RWPE1 (cell line): ENCODE measurements at regions not wholly inside any gene's neighbourhood (a gene's known extent, or its start where the extent isn't known, plus 50 kb on each side); places are given as distances from the start of the nearest gene placed in this dataset.

Source experiments
- CTCF ChIA-PET: fragments of 350-600 bp; sonication (Branson Sonifier 250); formaldehyde crosslinking; extraction: SDS; loops from one replicate; lab custom pipeline; 2021; lab: Yijun Ruan, JAX
- POLR2A ChIA-PET: fragments of 400-600 bp; formaldehyde crosslinking; extraction: SDS; loops from one replicate; lab custom pipeline; 2020; ENCODE audit warnings: antibody characterized with exemption; ENCODE audit not compliant: low non-redundant PET; lab: Yijun Ruan, JAX
- DNase-seq: peaks from one replicate; pipeline ENCODE4 v3.0.0; 2012; ENCODE audit warnings: low spot score
- H3K27ac ChIP-seq: fragments of 450-650 bp; 2 replicates; pipeline ENCODE4 v1.5.1; 2017
- CTCF ChIP-seq: fragments of 450-650 bp; conservative IDR thresholded peaks from 2 replicates; pipeline ENCODE4 v1.5.1; 2017; ENCODE audit warnings: low read depth, mild to moderate bottlenecking

GRCh38 chr3:168336276-168336675, 240.6 kb upstream of the GOLIM4 start:
- DNase-seq, result no peak
- no peak for TF ChIP-seq CTCF
- POLR2A ChIA-PET, result no interaction called here
- H3K27ac ChIP-seq, result no peak overlapping the region
- CTCF ChIA-PET, result no interaction called here

- no peak overlapping the region for H3K27ac ChIP-seq
- no peak for TF ChIP-seq CTCF
- DNase-seq, result no peak
- ChIA-PET CTCF (no interaction called here), POLR2A (no interaction called here)
Measured at GRCh38 chr3:168333410-168333935, 237.7 kb upstream of the GOLIM4 start.

- ChIA-PET CTCF (no interaction called here), POLR2A (no interaction called here)
- TF ChIP-seq CTCF, result no peak
- DNase-seq, result no peak
- no peak overlapping the region for H3K27ac ChIP-seq
Measured at GRCh38 chr3:168331756-168332155, 236.0 kb upstream of the GOLIM4 start.

- CTCF ChIA-PET, result interaction anchor here (1.1 kb wide), 1 partner anchor 23 kb away, joined by 3 read pairs; no protein-coding TSS in a partner anchor
- no peak for DNase-seq
- no peak for TF ChIP-seq CTCF
- no peak overlapping the region for H3K27ac ChIP-seq
- POLR2A ChIA-PET, result no interaction called here
Measured at GRCh38 chr3:168330983-168331382, 235.3 kb upstream of the GOLIM4 start.

GRCh38 chr3:168327856-168328255, 232.1 kb upstream of the GOLIM4 start:
- no peak for DNase-seq
- POLR2A ChIA-PET, result no interaction called here
- CTCF ChIA-PET, result interaction anchor here (0.6 kb wide), 1 partner anchor 164 kb away, joined by 3 read pairs; no protein-coding TSS in a partner anchor
- H3K27ac ChIP-seq, result no peak overlapping the region
- TF ChIP-seq CTCF, result no peak

GRCh38 chr3:168325684-168326083, 230.0 kb upstream of the GOLIM4 start:
- CTCF ChIA-PET, result interaction anchor here (0.6 kb wide), 1 partner anchor 11 kb away, joined by 5 read pairs; no protein-coding TSS in a partner anchor

More at GRCh38 chr3:168325684-168326083, 230.0 kb upstream of the GOLIM4 start:
- POLR2A ChIA-PET, result no interaction called here
- TF ChIP-seq CTCF, result no peak
- no peak for DNase-seq
- no peak overlapping the region for H3K27ac ChIP-seq
